GM18519 (cell line): ENCODE measurements at regions not wholly inside any gene's neighbourhood (a gene's known extent, or its start where the extent isn't known, plus 50 kb on each side); places are given as distances from the start of the nearest gene placed in this dataset.

Experiments
- ATAC-seq: cut with Tn5 transposase; IDR thresholded peaks from one replicate; pipeline ENCODE4 v1.9.1; 2021; ENCODE audit warnings: mild to moderate bottlenecking, moderate library complexity; ENCODE audit not compliant: unreplicated experiment, low FRiP score

DNA sequence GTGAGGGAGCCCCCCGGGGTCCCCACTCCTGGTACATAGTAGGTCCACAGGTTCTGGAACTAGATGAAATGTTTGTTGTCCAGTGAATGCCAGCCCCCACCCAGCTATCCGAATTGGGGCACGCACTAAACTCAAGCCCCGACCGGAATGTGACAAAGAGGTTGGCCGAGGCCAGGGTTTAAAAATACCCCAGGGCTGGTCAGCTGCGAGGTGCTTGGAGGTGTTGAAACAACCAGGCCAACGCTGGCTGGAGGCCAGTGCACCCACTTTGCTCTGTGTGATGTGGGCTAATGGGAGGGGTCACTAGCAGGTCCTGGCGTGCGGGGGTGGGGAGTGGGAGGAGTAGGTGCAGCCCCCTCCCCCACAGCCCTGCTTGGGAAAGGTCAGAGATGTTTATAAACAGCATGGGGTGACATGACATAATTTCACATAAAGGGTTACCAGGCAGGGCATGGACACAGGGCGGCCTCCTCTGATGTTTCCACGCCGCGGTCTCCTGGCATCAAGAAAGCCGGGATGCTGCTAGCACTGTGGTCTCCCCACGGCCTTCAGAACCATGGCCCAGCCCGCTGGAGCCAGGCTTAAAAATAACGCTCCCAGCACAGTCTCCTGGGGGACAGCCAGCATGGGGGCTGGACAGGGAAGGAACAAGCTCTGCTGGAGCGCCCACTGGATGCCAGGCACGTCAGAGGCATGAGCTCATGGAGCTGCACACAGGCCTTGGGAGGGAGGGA lies 111.2 kb upstream of the PTPN1 start:
- no peak for ATAC-seq

DNA sequence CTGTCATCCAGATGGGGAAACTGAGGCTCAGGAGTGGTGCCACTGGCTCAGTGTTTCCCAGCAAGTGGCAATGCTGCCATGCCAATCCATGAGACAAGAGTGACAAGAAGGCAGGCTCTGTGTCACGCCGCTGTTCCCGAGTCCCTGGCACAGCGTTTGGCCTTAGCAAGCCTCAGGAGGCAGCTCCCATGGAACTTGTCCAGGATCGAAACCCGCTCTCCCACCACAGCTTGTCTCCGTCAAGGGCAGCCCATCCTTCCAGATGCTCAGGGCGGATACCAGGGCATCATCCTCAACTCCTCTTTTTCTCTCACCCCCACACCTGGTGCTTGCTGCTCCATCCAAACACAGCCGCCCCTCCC lies 110.6 kb upstream of the PTPN1 start:
- no peak for ATAC-seq

DNA sequence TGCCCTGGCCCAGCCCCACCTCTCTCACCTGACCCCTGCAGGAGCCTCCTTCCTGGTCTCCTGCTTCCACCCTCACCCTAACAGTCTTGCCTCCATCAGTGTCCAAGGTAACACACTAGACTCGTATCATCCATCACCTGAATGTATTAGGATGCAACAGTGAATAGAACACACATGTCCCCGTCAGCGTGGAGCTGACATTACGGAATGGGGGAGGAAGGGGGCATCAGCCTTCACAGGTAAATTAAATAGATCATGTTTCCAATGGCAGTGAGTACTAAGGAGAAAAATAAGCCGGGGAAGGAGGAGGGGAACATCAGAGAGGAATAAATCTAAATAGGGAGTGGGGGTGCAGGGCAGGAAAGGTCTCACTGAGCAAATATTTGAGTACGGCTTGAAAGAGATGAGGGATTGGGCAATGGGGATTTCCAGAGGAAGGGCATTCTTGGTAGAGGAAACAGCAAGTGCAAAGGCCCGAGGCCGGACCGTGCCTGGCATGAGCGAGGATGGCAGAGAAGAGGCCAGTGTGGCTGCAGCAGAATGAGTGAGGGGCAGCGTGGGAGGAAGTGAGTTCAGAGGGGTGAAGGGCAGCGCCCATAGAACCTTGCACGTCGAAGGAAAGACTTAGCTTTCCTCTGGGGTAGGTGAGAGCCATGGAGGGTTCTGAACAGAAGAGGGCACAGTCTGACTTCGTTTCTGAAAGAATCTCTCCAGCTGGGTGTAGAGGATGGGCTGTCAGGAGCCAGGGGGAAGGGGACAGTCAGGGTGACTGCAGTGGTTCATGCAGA lies 110.1 kb upstream of the PTPN1 start:
- ATAC-seq = no peak

DNA sequence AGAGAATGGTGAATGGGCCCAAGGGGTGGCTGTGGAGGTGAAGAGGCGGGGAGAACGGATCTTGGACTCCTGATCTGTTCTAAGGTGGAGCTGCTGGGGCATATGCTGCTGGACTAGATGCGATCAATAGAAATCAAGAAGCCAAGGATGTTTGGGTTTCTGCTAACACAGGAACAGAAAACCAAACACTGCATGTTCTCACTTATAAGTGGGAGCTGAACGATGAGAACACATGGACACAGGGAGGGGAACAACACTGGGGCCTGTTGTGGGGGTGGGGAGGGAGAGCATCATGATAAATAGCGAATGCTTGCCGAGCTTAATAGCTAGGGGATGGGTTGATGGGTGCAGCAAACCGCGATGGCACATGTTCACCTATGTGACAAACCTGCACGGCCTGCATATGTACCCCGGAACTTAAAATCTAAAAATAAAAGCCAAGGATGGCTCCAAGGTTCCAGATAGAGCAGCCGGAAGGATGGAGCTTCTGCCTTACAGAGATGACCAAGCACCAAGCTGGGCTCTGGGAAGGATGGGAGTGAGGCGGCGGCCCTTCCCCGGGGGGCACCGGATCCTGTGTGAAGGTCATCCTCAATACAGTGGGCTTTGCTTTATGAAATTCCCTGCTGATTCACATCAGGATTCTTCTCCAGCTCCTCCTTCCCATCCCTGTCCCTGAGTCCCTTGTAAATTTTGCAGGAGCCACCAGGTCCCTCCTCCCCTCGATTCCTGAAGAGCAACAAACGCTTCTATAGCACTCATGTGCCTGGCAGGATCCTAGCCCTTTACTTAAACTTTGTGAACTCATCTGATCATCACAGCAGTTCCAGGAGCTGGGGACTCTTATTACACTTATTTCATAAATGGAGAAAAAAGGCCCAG lies 109.2 kb upstream of the PTPN1 start:
- ATAC-seq = no peak

DNA sequence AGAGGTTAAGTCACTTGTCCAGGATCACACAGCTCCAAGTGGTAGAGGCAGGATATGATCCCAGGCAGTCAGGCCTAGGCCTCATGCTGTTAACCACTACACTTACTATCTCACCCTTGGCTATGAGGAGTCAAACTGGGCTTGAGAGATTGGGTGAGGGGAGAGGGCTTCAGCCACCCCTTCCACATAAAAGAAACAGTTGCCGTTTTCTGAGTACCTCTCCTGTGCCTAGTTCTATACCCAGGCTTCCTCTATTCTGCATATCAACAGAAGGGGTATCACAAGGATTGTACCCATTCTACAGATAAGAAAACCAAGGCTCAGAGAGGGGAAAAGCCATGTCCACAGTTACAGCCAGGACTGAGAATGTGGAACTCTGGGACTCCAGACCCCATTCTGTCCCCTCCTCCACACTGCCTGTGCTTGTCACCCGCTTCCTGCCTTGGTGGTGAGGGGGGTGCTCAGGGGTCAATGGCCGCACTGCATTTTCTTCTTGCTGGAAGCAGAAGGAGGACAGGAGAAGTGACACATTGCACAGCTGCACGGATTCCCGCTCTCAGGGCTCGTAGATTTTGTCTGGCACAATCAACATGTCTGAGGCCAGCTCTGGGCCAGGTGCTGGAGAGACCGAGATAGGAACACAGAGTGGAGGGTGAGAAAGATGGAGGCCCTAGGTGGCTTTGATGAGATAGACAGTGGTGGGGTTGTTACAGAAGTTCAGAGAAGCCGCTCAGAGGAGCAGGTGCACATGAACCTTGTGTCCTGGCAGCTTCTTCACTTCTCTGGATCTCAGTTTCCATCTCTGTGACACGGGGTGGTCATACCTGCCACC lies 108.4 kb upstream of the PTPN1 start:
- no peak for ATAC-seq

DNA sequence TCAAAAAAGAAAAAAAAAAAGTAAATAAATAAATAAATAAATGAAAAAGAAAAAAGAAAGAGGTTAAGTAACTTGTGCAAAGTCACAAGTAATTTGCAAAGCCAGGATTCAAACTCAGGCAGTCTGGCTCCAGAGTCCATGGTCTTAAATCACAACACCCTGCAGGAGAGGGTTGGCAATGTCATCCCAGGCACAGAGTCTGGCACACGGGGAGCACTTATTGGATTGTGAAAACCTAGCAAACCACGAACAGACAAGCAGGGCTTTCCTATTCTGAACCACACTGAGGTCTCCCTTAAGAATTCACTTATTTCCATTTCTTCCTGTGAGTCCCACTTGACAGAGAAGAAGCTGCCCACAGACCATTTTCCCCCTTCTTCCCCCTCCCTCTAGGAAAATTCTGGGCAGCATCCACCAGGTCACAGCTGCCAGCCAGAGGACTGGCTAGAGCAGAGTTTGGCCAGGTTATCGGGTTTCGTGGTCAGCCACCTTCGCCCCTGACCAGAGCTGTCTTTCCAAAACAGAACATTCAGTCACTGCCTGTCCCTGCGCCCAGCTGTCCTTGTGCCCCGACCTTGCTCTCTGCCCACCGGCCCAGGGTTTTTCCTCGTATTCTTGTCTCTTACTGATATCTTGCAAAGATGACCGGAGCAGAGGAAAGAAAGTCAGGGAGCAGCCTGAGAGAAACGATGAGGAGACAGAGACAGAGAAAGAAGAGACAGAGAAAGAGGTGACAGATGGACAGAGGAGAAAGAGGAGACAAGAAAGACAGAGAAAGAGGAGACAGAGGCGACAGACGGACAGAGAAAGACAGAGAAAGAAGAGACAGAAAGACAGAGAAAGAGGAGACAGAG lies 106.4 kb upstream of the PTPN1 start:
- ATAC-seq = no peak

DNA sequence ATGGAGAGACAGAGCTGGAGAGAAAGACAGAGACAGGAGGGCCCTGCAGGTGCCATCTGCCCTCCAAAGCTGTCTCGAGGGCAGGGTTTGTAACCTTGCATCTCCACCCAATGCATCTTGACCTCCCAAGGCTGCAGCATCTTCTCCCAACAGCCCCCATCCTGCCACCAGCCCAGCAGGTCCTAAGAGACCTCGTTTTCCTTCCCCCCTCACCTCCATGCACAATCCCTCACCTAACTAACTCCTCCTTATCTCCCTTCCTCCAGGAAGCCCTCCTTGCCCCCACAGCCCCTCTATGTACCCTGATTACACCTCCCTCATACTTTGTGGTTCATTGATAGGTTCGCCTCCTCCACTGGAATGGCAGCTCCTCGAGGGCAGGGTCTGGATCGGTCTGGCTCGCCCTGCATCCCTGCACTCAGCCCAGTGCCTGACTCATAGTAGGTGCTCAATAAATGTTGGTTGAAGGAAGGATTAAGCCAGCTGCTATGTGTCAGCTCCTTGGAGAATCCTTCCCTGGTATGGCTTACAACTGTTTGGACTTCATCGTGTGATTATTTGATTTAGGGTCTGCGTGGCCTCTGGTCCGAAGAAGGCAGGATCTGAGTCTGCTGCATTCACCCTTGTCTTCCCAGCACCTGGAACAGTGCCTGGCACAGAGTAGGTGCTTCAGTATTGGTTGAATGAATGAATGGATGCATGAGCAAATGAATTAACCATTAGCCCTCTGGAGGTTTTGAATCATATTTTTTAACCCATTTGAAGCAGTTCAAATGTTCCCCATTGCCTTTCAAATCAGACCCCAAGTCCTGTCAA lies 105.6 kb upstream of the PTPN1 start:
- ATAC-seq = no peak

DNA sequence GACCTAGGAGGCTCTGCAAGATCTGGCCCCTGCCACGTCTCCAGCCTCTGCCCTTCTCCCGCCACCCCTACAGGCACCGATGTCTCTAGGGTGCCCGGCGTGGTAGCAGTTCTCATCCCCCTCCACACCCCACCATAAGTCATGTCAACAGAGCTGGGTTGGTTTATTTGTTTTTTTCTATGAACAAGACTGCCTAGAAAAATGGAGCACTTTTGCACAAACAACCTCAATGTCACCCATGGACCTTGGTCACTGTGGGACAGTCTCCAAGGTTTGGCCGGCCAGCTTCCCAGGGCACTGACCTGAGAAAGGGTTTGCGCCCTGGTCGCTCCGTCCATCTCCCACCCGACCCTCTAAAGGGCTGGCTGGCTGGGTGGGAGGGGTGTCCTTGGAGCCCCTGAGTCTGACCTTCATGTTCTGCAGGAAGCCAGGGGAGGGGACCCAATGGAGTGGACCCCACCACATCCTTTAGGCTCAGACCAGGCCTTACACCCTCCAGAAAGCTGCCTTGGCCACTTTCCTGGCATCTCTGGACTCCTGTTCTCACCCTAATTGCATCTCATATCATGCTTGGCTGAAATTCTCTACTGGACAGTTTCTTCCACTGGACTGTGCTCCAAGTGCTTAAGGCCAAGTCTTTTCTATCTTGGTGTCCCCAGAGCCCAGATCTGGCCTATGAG lies 104.8 kb upstream of the PTPN1 start:
- no peak for ATAC-seq

DNA sequence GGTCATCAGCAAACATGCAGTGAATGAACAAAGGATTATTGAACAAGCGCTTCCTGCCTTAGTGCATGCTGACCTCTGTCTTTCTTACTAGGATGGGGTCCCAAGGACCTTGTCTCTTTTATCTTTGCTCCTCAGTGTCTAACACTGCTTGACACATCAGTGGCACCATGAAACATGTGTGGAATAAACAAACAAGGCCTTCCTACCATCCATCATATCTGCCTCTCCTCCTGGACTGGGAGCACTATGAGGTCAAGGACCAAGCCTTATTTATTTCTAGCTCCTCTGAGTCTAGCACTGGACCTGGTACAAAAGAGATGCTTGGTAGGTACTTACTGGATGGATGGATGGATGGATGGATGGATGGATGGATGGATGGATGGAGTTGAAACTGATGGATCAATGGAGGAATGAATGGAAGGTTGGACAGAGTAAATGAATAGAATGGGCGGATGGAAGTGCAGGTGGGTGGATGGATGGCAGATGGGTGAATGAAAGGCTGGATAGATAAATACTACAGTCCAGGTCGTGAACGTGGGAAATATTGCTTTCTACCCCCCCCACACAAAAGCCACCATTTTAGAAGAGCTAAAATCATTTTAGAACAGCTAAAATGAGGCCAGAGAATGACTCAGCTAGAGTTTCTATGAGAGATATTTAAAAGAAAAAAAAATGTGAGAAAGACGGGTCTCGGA lies 104.1 kb upstream of the PTPN1 start:
- no peak for ATAC-seq

DNA sequence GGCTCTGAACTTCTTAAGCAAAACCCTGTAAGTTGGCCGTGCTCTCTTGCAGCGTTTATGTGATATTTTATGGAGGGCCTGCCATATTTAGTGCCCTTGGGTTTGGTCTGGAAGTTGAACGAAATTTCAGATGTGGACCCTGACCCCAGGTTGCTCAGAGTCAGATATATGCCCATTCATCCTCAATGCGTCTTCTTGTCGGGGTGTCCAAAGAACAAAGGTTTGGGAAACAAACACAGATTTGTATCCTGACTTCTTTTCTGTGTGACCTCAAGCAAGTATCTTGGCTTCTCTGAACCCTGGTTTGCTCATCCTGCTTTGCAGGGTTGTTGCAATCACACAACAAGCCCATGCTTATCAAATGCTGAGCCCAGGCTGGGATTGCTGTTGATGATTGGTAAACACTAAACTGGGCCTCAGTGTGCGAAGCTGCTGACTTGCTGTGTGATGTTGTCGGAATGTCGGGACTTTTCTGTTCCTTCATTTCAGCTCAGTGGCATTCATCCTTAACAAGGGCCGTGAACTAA lies 103.5 kb upstream of the PTPN1 start:
- no peak for ATAC-seq

DNA sequence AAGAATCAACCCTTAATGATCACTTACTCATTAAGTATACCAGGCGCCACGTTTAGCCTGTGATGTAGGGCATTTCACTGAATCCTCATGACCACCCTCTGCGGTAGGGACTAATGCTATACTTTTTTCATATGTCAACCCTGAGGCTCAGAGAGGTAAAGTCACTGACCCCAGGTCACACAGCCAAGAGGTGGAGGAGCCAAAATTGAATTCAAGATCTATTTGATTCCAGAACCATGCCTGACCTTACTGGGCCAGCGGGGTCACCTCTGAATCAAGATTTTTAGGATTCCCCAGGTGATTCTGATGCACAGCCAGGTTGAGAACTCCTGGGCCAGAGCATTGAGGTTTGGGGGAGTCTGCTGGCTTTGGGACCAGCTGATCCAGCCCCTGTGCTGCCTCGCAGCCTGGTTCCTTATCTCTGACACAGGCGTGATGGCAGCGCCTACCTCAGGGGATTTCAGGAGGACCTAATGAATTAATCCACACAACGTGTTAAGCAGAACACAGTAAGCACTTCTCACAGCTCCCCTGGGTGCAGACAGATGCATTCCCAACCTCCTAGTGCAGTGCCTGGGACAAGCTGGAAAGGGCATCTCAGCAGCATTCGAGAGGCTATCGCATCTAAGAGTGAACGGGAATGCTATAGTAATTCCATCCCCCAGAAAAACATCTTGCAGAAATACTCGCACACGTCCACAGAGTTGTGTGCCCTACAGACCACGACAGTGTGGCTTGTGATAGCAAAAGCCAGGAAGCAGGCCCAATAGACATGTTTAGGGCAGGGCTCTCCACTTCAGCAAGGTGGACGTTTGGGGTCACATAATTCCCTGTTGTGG lies 101.4 kb upstream of the PTPN1 start:
- no peak for ATAC-seq

DNA sequence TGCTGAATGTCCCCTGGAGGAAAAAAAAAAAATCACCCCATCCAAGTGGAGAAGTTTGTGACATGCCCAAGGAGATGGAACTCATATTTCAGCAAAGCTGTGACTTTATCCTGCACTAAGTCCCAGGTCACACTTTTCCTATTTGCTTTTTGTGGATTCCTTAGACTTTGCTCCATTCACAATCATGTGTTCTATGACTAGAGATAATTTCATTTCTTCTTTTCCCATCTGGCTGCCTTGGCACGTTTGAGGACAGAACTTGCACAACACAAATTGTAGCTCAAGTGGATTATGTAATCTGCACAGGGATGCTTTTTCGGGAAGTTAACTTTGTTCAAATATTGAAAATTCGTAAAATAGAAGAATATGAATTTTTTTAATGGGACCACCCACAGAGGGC lies 100.7 kb upstream of the PTPN1 start:
- no peak for ATAC-seq

DNA sequence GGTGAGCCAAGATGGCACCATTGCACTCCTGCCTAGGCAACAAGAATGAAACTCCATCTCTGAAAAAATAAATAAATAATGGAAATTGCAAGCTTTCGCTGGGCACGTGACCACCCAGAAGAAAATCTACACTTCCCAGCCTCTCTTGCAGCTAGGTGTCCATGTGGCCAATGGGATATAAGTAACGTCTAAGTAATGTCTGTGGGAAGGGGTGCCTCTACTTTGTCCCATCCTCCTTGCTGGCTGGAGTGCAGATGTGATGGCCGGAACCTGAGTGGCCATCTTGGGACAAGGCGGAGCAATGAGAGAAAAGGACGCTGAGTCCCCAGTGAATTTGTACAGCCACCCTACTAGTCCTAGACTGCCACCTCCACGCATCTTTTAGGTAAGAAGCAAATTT lies 99.8 kb upstream of the PTPN1 start:
- no peak for ATAC-seq

DNA sequence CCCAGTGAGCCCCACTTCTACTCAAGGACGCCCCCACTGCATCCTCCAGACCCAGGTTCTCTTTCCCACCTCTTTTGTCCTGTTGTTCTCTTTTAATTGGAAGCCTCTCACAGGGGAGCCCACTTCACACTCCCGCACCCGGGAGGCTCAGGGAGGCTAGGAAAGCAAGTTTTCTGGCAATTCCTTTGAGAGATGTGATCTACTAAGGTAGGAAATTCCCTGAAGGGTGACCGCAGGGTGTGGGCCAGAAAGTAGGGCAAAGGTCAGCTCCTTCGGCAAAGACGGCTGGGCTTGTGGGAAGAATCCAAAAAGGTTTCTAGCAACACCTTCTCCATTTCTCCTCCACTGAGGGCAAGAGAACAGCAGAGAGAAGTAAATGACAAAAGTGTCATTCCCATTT lies 98.1 kb upstream of the PTPN1 start:
- ATAC-seq = no peak

DNA sequence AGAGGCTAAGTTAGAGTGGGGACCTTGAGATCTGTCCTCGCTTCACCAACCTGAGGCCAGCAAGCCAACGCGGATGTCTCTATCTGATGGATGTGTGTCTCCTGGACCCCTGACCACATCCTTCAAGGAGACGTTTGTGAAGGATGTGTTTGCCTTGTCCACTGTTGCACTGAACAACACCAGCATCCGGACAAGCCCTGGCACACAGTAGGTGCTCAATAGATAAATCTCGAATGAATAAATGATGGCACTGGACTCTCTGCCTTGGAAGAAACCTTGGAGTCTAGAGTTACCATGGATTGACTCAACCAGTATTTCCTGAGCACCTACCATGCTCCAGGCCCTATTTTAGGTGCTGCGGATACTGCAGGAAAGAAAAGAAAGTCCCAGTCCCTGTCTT lies 97.7 kb upstream of the PTPN1 start:
- no peak for ATAC-seq

DNA sequence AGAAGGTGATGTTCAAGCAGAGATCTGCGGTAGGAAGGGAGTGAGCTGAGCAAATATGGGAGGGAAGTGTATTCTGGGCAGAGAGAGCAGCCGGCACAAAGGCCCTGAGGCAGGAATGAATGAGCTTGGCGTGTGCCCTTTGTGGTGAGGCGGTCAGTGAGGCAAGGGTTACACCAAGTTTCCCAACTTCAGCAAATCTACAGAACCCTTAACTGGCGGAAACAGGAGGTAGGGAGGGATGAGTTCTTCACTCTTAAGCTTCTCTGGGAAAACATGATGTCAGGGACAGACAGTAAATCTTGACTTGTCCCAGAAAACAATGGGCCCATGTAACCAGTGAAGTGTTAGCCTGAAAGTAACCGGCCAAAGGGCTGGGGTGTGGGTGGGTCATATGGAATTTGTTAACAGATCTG lies 97.1 kb upstream of the PTPN1 start:
- no peak for ATAC-seq
